NB4 (cell line): ENCODE measurements at regions not wholly inside any gene's neighbourhood (a gene's known extent, or its start where the extent isn't known, plus 50 kb on each side); places are given as distances from the start of the nearest gene placed in this dataset.

Source experiments
- DNase-seq: peaks from one replicate; pipeline ENCODE4 v3.0.0; 2010; ENCODE audit warnings: low read depth
- H3K4me3 ChIP-seq: one replicate; pipeline ENCODE4 v1.5.1; 2011; ENCODE audit warnings: mild to moderate bottlenecking, low read depth, low read length, moderate library complexity
- MYC ChIP-seq: IDR thresholded peaks from 2 replicates; pipeline ENCODE4 v1.6.1; 2011; ENCODE audit warnings: low read depth, low read length
- POLR2A ChIP-seq: IDR thresholded peaks from 2 replicates; pipeline ENCODE4 v1.6.1; 2011; ENCODE audit warnings: mild to moderate bottlenecking; ENCODE audit not compliant: insufficient read length; ENCODE audit errors: extremely low read depth
- TF ChIP-seq, protein P1 (sequence below): IDR thresholded peaks from 2 replicates; pipeline ENCODE4 v1.6.1; 2011; ENCODE audit warnings: low read depth, low read length
- TF ChIP-seq, protein P2 (sequence below): IDR thresholded peaks from one replicate; pipeline ENCODE4 v1.5.1; 2012; ENCODE audit warnings: low read depth, low read length

DNA sequence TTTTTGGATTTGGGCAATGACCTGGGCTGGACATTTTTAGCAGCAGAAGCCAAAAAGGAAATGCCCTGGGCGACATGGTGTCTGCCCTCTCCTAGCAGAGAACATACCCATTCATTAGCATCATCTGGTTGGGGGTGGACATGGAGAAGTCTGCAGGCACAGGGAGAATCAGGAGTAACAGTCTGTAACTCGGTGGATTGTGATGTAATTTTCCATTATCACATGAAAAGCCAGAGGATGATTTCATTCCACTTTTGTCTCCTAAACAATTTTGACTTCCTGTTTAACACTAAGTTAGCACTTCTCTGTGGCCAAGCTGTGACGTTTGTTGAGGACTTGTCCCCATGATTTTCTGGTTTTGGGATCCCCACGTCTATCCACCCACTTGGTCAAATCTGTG is 153.8 kb upstream of the HABP2 start:
- no peak overlapping the region for H3K4me3 ChIP-seq
- TF ChIP-seq MYC (no peak), POLR2A (no peak)
- TF ChIP-seq, protein P1, sequence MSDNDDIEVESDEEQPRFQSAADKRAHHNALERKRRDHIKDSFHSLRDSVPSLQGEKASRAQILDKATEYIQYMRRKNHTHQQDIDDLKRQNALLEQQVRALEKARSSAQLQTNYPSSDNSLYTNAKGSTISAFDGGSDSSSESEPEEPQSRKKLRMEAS = no peak
- TF ChIP-seq, protein P2, sequence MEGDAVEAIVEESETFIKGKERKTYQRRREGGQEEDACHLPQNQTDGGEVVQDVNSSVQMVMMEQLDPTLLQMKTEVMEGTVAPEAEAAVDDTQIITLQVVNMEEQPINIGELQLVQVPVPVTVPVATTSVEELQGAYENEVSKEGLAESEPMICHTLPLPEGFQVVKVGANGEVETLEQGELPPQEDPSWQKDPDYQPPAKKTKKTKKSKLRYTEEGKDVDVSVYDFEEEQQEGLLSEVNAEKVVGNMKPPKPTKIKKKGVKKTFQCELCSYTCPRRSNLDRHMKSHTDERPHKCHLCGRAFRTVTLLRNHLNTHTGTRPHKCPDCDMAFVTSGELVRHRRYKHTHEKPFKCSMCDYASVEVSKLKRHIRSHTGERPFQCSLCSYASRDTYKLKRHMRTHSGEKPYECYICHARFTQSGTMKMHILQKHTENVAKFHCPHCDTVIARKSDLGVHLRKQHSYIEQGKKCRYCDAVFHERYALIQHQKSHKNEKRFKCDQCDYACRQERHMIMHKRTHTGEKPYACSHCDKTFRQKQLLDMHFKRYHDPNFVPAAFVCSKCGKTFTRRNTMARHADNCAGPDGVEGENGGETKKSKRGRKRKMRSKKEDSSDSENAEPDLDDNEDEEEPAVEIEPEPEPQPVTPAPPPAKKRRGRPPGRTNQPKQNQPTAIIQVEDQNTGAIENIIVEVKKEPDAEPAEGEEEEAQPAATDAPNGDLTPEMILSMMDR = no peak
- DNase-seq = no peak

DNA sequence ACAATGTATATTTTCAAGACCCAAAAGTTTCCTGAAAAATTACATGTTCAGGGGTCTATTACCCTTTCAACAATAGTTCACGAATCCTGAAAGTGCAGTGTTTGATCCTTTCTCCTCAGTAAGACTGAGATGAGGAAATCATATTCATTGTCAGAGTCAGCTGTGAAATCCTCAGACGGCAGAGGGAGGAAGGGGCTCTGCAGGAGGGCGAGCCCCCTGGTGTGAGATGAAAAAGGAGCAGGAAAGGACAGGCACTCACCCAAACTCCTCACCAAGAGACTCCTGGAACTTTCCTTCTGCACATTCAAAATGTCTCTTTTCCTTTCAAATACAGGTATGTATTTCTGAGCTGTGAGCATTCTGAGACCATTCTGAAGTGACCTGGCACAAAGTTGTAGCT is 150.3 kb upstream of the HABP2 start:
- no peak overlapping the region for H3K4me3 ChIP-seq
- TF ChIP-seq POLR2A (no peak), MYC (no peak)
- TF ChIP-seq, protein P1 = no peak
- TF ChIP-seq, protein P2 = no peak
- no peak for DNase-seq

DNA sequence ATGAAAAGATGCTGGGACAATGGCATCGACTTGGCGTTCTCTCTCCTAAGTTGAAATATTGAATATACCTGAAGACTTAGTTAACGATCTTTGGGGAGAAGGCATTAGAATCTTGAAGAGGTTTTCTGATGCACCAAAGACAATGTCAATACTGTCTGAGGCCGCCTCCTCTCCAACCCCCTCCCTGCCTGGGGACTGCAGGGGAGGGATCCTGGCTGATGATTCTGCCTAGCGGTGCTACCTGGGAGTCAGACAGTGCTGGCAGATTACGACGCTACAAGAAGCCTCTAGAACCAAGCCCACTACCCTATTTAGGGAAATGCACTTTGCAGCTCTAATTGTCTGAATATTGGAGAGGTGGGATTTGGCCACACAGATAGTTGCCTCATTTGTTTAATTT is 145.6 kb upstream of the HABP2 start:
- TF ChIP-seq, protein P1 = no peak
- TF ChIP-seq POLR2A (no peak), MYC (no peak)
- TF ChIP-seq, protein P2 = no peak
- no peak overlapping the region for H3K4me3 ChIP-seq
- DNase-seq = no peak

DNA sequence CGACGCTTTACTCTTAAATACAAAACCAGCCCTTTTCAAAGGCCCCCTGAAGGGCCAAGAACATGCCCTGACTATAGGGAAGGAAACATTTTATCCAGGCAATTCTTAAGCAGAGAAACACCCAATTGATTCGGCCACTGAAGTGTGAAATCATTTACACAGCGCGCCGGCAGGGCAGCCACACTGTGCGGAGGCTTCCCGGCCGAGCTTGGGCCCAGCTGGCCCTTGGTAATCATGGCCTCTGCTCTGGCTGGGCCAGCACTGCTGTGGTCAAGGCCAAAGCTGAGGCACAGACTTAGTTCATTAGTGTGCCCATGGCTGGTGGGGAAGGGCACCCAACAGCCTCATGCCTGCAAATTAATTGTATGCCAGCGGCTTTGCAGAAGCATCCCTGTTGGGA is 143.7 kb upstream of the HABP2 start:
- TF ChIP-seq, protein P2 = no peak
- TF ChIP-seq POLR2A (no peak), MYC (no peak)
- TF ChIP-seq, protein P1 = no peak
- no peak for DNase-seq
- no peak overlapping the region for H3K4me3 ChIP-seq

DNA sequence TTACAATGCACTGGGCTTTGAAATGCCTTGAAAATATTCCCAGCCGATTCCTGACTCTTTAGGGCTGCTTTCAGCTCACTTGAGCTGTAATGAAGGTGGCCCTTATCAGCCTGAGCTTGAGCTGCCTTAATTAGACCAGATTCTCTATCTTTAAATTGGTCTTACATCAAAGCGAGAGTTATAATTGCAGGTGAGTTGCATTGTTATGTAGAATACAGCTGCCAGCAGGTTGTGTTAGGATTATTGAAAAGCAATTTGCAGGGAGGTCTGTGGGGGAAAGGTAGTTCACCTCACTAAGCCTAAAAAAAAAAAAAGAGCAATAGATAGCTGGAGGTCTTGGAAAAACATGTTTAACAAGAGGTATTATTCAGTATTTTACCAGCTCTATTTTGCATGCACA is 142.2 kb upstream of the HABP2 start:
- H3K4me3 ChIP-seq = no peak overlapping the region
- no peak for DNase-seq
- TF ChIP-seq POLR2A (no peak), MYC (no peak)
- TF ChIP-seq, protein P1 = no peak

DNA sequence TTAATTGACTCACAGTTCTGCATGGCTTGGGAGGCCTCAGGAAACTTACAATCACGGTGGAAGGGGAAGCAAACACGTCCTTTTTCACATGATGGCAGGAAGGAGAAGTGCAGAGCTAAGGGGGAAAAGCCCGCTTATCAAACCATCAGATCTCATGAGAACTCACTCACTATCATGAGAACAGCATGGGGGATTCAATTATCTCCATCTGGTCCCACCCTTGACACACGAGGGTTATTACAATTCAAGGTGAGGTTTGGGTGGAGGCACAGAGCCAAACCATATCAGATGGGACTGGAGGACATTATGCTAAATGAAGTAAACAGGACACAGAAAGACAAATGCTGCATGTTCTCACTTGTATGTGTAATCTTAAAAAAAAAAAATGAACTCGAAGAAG is 141.4 kb upstream of the HABP2 start:
- TF ChIP-seq, protein P2 = no peak
- no peak for TF ChIP-seq POLR2A

More for the DNA sequence above, 141.4 kb upstream of the HABP2 start:
- no peak overlapping the region for H3K4me3 ChIP-seq
- DNase-seq = no peak
